Stomach (tissue), 4 donors: ENCODE measurements at regions not wholly inside any gene's neighbourhood (a gene's known extent, or its start where the extent isn't known, plus 50 kb on each side); places are given as distances from the start of the nearest gene placed in this dataset.
"Not testable (repeated sequence)": the region's sequence is repeated elsewhere in the genome, so short reads cannot be mapped to it uniquely, and the experiment has no call there.

ENCODE experiments used
- POLR2A ChIP-seq, 4 donors: fragments of 450-650 bp; IDR thresholded peaks; one replicate each; pipeline ENCODE4 v1.6.1; 2016; ENCODE audit warnings: antibody characterized with exemption in 4 of 4, control low read depth in 2 of 4, mild to moderate bottlenecking in 1 of 4, moderate library complexity in 1 of 4
- TF ChIP-seq, protein P1 (sequence below), 7 experiments: fragments of 450-650 bp in 4 of 7; fragments of 200-600 bp in 3 of 7; sonication (generic) in 3 of 7; IDR thresholded peaks; one replicate each; pipeline ENCODE4 v1.5.1; 2016 to 2019; ENCODE audit warnings: antibody characterized with exemption in 7 of 7, control low read depth in 2 of 7, mild to moderate bottlenecking in 1 of 7

DNA sequence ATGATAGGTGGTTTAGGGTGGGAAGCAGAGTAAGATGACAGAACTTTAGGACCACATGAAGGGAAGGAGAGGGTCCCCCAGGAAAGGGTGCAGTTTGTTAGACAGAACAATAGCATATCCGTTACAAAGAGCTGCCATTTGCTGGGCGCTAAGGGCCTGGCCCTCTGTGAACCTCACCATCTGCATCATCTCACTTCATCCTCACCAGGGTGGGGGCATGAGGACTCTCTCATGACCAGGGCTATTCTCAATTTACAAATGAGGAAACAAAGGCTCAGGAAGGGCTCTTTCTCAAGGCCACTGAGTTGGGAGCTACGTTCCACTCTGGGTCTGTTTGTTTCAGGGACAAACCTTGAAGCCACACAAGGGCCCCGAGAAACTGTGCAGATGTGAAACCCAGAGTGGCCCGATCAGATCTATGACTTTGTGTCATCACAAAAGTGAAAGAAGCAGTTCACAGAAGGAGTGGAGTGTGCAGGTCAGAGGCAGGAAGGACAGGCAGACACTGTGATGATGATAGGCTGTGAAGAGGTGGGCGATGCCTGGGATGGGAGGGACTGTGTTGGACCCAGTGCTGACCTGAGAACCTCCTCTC, 304.8 kb upstream of the PLGLB2 start:
- TF ChIP-seq, protein P1, sequence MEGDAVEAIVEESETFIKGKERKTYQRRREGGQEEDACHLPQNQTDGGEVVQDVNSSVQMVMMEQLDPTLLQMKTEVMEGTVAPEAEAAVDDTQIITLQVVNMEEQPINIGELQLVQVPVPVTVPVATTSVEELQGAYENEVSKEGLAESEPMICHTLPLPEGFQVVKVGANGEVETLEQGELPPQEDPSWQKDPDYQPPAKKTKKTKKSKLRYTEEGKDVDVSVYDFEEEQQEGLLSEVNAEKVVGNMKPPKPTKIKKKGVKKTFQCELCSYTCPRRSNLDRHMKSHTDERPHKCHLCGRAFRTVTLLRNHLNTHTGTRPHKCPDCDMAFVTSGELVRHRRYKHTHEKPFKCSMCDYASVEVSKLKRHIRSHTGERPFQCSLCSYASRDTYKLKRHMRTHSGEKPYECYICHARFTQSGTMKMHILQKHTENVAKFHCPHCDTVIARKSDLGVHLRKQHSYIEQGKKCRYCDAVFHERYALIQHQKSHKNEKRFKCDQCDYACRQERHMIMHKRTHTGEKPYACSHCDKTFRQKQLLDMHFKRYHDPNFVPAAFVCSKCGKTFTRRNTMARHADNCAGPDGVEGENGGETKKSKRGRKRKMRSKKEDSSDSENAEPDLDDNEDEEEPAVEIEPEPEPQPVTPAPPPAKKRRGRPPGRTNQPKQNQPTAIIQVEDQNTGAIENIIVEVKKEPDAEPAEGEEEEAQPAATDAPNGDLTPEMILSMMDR (IDR thresholded peaks at IDR 0.05), result not testable (repeated sequence)
- TF ChIP-seq POLR2A (IDR thresholded peaks at IDR 0.05), result not testable (repeated sequence)
